ES-I3 (cell line): ENCODE measurements at regions not wholly inside any gene's neighbourhood (a gene's known extent, or its start where the extent isn't known, plus 50 kb on each side); places are given as distances from the start of the nearest gene placed in this dataset.

ENCODE experiments used
- H3K36me3 ChIP-seq: 2 replicates; pipeline ENCODE4 v1.6.1; 2013; ENCODE audit warnings: mild to moderate bottlenecking, low read length, control low read depth, moderate library complexity; ENCODE audit not compliant: insufficient read depth
- H3K4me1 ChIP-seq: 2 replicates; pipeline ENCODE4 v1.6.1; 2013; ENCODE audit warnings: mild to moderate bottlenecking, control low read depth, low read length; ENCODE audit not compliant: insufficient read depth
- H3K9ac ChIP-seq: 2 replicates; pipeline ENCODE4 v1.6.1; 2013; ENCODE audit warnings: low read depth, mild to moderate bottlenecking, low read length, moderate library complexity
- H3K9me3 ChIP-seq: 2 replicates; pipeline ENCODE4 v1.6.1; 2013; ENCODE audit warnings: mild to moderate bottlenecking, low read length, moderate library complexity; ENCODE audit not compliant: control insufficient read depth, insufficient read depth

- Histone ChIP-seq H3K4me1 (no peaks in the 10 kb centered on the region), H3K9me3 (no peaks in the 10 kb centered on the region), H3K9ac (no peak overlapping the region), H3K36me3 (no peaks in the 10 kb centered on the region)
Observed at GRCh38 chr12:16949371-16949770, 343.4 kb upstream of the LMO3 start.

- H3K36me3 ChIP-seq: no peaks in the 10 kb centered on the region
- no peaks in the 10 kb centered on the region for H3K9me3 ChIP-seq
- no peaks in the 10 kb centered on the region for H3K4me1 ChIP-seq
- H3K9ac ChIP-seq: no peak overlapping the region
Observed at GRCh38 chr12:16946704-16947103, 340.7 kb upstream of the LMO3 start.

DNA sequence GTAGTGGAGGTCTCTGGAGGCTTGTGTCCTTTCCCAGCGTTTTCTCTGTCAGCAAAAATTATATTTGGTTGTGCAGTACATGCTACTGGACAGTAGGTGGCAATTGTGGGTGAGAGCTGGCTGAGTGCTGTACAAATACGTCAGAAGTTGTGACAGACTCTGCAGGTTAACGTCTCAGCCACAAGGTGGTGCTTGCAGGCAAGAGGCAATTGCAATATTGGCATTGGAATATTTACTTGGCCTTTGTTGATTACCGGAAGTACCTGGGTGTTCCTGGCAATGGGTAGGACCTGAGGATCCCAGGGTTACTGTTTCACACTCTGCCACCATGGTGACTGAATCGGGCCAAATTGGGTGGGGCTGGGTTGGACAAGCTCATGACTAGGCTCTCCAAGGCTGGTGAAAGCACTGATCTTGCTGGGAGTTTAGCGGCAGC, 333.9 kb upstream of the LMO3 start:
- H3K4me1 ChIP-seq: no peaks in the 10 kb centered on the region
- H3K9me3 ChIP-seq: no peaks in the 10 kb centered on the region
- H3K9ac ChIP-seq: no peak overlapping the region
- no peaks in the 10 kb centered on the region for H3K36me3 ChIP-seq

DNA sequence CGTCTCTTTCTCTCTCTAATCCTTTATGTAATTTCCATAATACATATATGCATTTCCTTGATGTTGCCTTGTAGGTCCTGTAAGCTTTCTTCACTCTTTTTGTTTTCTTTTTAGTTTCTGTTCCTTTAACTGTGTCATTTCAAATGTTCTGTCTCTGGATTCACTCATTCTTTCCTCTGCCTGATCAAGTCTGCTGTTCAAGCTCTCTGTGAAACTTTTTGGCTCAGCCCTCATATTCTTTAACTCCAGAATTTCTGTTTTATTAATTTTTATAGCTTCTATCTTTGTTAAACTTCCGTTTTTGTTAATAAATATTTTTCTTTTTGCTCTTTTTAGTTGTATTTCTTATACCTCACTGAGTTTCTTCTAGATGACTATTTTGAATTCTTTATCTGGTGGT, 321.3 kb upstream of the LMO3 start:
- no peaks in the 10 kb centered on the region for H3K4me1 ChIP-seq
- no peaks in the 10 kb centered on the region for H3K36me3 ChIP-seq
- H3K9me3 ChIP-seq: no peaks in the 10 kb centered on the region
- H3K9ac ChIP-seq: no peak overlapping the region

- Histone ChIP-seq H3K4me1 (no peaks in the 10 kb centered on the region), H3K36me3 (no peaks in the 10 kb centered on the region), H3K9me3 (no peaks in the 10 kb centered on the region), H3K9ac (no peak overlapping the region)
Observed at GRCh38 chr12:16920451-16920850, 314.5 kb upstream of the LMO3 start.

- H3K4me1 ChIP-seq: no peaks in the 10 kb centered on the region
- no peak overlapping the region for H3K9ac ChIP-seq
- no peaks in the 10 kb centered on the region for H3K9me3 ChIP-seq
Observed at GRCh38 chr12:16919551-16919950, 313.6 kb upstream of the LMO3 start.

DNA sequence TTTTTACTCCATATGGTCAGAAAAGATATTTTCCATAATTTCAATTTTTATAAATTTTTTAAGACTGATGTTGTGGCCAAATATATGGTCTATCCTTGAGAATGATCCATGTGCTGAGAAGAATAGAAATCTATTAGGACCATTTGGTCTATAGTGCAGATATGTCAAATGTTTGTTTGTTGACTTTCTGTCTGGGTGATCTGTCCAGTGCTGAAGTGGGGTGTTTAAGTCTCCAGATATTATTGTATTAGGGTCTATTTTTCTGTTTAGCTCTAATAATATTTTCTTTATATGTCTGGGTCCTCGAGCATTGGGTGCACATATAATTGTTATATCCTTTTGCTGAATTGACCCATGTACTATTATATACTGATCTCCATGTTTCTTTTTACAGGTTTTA, 308.9 kb upstream of the LMO3 start:
- Histone ChIP-seq H3K36me3 (no peaks in the 10 kb centered on the region), H3K9me3 (no peaks in the 10 kb centered on the region), H3K9ac (no peak overlapping the region), H3K4me1 (no peaks in the 10 kb centered on the region)

More at GRCh38 chr12:16919551-16919950, 313.6 kb upstream of the LMO3 start:
- no peaks in the 10 kb centered on the region for H3K36me3 ChIP-seq

DNA sequence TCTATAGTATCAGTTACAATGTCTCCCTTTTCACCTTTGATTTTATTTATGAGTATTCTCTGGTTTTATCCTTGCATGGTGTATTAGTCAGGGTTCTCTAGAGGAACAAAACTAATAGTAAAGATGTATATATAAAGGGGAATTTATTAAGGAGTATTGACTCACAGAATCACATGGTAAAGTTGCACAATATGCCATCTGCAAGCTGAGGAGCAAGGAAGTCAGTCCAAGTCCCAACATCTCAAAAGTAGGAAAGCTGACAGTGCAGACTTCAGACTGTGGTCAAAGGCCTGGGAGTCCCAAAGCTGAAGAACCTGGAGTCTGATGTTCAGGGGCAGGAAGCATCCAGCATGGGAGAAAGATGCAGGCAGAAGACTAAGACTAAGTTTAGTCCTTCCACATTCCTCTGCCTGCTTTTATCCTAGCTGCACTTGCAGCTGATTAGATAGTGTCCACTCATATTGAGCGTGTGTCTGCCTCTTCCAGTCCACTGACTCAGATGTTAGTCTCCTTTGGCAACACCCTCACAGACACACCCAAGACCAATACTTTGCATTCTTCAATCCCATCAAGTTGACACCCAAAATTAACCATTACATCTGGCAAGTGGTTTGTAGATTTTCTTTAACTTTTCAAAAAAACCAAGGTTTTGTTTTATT, 308.0 kb upstream of the LMO3 start:
- H3K36me3 ChIP-seq: no peaks in the 10 kb centered on the region
- no peak overlapping the region for H3K9ac ChIP-seq
- no peaks in the 10 kb centered on the region for H3K4me1 ChIP-seq
- no peaks in the 10 kb centered on the region for H3K9me3 ChIP-seq

DNA sequence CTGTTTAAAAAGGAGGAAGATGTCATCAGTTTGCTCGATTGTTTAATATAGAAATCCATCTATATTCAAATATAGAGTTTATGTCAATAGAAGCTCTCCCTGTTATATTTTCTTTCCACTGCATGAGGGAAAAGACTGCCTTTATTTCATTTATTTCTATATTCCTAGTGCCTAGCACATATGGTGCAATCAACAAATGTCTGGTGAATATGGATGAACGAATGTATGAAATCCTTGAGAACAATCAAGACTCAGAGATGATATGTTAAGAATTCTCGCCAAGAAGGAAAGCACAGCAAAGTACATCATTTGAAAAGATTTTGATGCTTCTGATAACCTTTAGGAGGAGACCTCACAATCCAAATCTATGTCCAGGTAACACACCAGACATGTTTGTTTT, 296.0 kb upstream of the LMO3 start:
- H3K4me1 ChIP-seq: no peaks in the 10 kb centered on the region
- H3K36me3 ChIP-seq: no peaks in the 10 kb centered on the region
- H3K9ac ChIP-seq: no peak overlapping the region
- no peaks in the 10 kb centered on the region for H3K9me3 ChIP-seq

GRCh38 chr12:16893426-16893825, 287.5 kb upstream of the LMO3 start:
- H3K9ac ChIP-seq: no peak overlapping the region
- H3K36me3 ChIP-seq: no peaks in the 10 kb centered on the region
- H3K9me3 ChIP-seq: no peaks in the 10 kb centered on the region
- H3K4me1 ChIP-seq: no peaks in the 10 kb centered on the region

GRCh38 chr12:16891673-16892072, 285.7 kb upstream of the LMO3 start:
- Histone ChIP-seq H3K9ac (no peak overlapping the region), H3K4me1 (no peaks in the 10 kb centered on the region)

GRCh38 chr12:16884819-16885218, 278.9 kb upstream of the LMO3 start:
- no peaks in the 10 kb centered on the region for H3K36me3 ChIP-seq

More at GRCh38 chr12:16891673-16892072, 285.7 kb upstream of the LMO3 start:
- Histone ChIP-seq H3K9me3 (no peaks in the 10 kb centered on the region; the same call in 1 of the 2 replicates), H3K36me3 (no peaks in the 10 kb centered on the region)

GRCh38 chr12:16884056-16884455, 278.1 kb upstream of the LMO3 start:
- Histone ChIP-seq H3K9me3 (no peaks in the 10 kb centered on the region; the same call in 1 of the 2 replicates), H3K9ac (no peak overlapping the region), H3K4me1 (no peaks in the 10 kb centered on the region), H3K36me3 (no peaks in the 10 kb centered on the region)

More at GRCh38 chr12:16884819-16885218, 278.9 kb upstream of the LMO3 start:
- Histone ChIP-seq H3K4me1 (no peaks in the 10 kb centered on the region), H3K9me3 (no peaks in the 10 kb centered on the region; the same call in 1 of the 2 replicates), H3K9ac (no peak overlapping the region)

DNA sequence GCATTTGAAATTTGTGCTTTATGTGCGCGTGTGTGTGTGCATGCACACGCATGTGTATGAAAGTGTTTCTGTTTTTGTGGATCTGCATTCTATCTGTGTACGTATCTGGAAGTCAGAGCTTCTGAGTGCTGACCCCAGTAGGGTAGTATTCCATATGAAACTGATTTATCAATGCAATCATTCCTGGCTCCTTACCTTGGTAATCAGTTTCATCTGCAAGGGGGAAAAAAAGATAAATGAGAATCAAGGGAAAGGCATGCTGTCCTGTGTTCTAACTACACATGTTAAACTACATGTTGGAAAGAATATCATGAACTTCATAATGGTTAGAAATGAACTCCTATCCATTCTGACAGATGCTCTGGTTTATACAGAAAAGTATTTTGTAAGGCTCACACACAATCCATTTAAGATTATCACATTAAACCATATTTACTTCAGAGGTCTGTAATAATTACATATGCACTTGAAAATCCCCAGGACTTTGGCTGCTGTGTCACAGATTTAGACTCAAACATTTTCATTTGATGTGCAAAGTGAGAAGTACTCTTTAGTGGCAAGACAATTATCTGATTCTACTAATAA, 276.1 kb upstream of the LMO3 start:
- Histone ChIP-seq H3K4me1 (no peaks in the 10 kb centered on the region), H3K36me3 (no peaks in the 10 kb centered on the region), H3K9ac (no peak overlapping the region), H3K9me3 (no peaks in the 10 kb centered on the region)

GRCh38 chr12:16880864-16881285, 274.9 kb upstream of the LMO3 start:
- Histone ChIP-seq H3K36me3 (no peaks in the 10 kb centered on the region), H3K4me1 (no peaks in the 10 kb centered on the region), H3K9me3 (no peaks in the 10 kb centered on the region), H3K9ac (peak overlapping the region; percentile 23; the same call in 1 of the 2 replicates)
